ENCODE measurements at regions not wholly inside any gene's neighbourhood (a gene's known extent, or its start where the extent isn't known, plus 50 kb on each side); places are given as distances from the start of the nearest gene placed in this dataset.

- POLR2A ChIA-PET, result no interaction called here
Measured at GRCh38 chr2:208830203-208830602, 423.6 kb downstream of the PTH2R start.

GRCh38 chr2:208847651-208848050 lies 441.1 kb downstream of the PTH2R start:
- ChIA-PET POLR2A (no interaction called here), CTCF (ENCODE audit: unreplicated experiment) (no interaction called here)
- H4K20me1 ChIP-seq (ENCODE audit: insufficient read depth, low read length), result no peaks in the 10 kb centered on the region
- H3K79me2 ChIP-seq (ENCODE audit: insufficient read depth, low read depth, low read length), result no peaks in the 10 kb centered on the region
- no peaks in the 10 kb centered on the region for H3K36me3 ChIP-seq (ENCODE audit: insufficient read depth, low read length)
- no TSS peak for BruUV-seq (replicated peaks)
- no peak for DNase-seq (ENCODE audit: low spot score)
- intact Hi-C loops (cut with micrococcal nuclease; ENCODE audit: unreplicated experiment), result no loop called here
- H3K4me2 ChIP-seq (ENCODE audit: low read length), result no peak overlapping the region
- H3K9me3 ChIP-seq (ENCODE audit: low read length), result no peaks in the 10 kb centered on the region
- no peak overlapping the region for H3K27ac ChIP-seq (ENCODE audit: low read depth, low read length, poor library complexity, severe bottlenecking)
- H3K9me2 ChIP-seq (ENCODE audit: insufficient read depth, low read length), result no peaks in the 10 kb centered on the region
- no peak for TF ChIP-seq EZH2phosphoT487 (IDR thresholded peaks at IDR 0.05; ENCODE audit: borderline replicate concordance, low read depth, low read length)
- no peak for TF ChIP-seq CTCF (conservative IDR thresholded peaks at IDR 0.05; ENCODE audit: low read length)
- H3K4me1 ChIP-seq (ENCODE audit: insufficient read depth, low read length, poor library complexity, severe bottlenecking), result no peaks in the 10 kb centered on the region
- H3K4me3 ChIP-seq (ENCODE audit: low read depth, low read length, poor library complexity, severe bottlenecking), result no peak overlapping the region
- no peak overlapping the region for H2AFZ ChIP-seq (ENCODE audit: low read length)

More at GRCh38 chr2:208830203-208830602, 423.6 kb downstream of the PTH2R start:
- intact Hi-C loops (cut with micrococcal nuclease; ENCODE audit: unreplicated experiment), result no loop called here
- H2AFZ ChIP-seq (ENCODE audit: low read length), result no peak overlapping the region
- TF ChIP-seq CTCF (conservative IDR thresholded peaks at IDR 0.05; ENCODE audit: low read length) (no peak), EZH2phosphoT487 (IDR thresholded peaks at IDR 0.05; ENCODE audit: borderline replicate concordance, low read depth, low read length) (no peak)
- H3K27ac ChIP-seq (ENCODE audit: low read depth, low read length, poor library complexity, severe bottlenecking), result no peak overlapping the region
- H3K9me3 ChIP-seq (ENCODE audit: low read length), result no peaks in the 10 kb centered on the region
- CTCF ChIA-PET (ENCODE audit: unreplicated experiment), result no interaction called here
- no peaks in the 10 kb centered on the region for H3K4me1 ChIP-seq (ENCODE audit: insufficient read depth, low read length, poor library complexity, severe bottlenecking)
- H4K20me1 ChIP-seq (ENCODE audit: insufficient read depth, low read length), result no peaks in the 10 kb centered on the region
- no peaks in the 10 kb centered on the region for H3K9me2 ChIP-seq (ENCODE audit: insufficient read depth, low read length)
- BruUV-seq (replicated peaks), result no TSS peak
- H3K36me3 ChIP-seq (ENCODE audit: insufficient read depth, low read length), result no peaks in the 10 kb centered on the region
- H3K79me2 ChIP-seq (ENCODE audit: insufficient read depth, low read depth, low read length), result no peaks in the 10 kb centered on the region
- no peak for DNase-seq (ENCODE audit: low spot score)
- H3K4me2 ChIP-seq (ENCODE audit: low read length), result no peak overlapping the region
- no peak overlapping the region for H3K4me3 ChIP-seq (ENCODE audit: low read depth, low read length, poor library complexity, severe bottlenecking)

GRCh38 chr2:208854717-208855116 lies 448.1 kb downstream of the PTH2R start:
- TF ChIP-seq CTCF (conservative IDR thresholded peaks at IDR 0.05; ENCODE audit: low read length) (no peak), EZH2phosphoT487 (IDR thresholded peaks at IDR 0.05; ENCODE audit: borderline replicate concordance, low read depth, low read length) (no peak)
- Histone ChIP-seq H3K79me2 (ENCODE audit: insufficient read depth, low read depth, low read length) (no peaks in the 10 kb centered on the region), H3K4me3 (ENCODE audit: low read depth, low read length, poor library complexity, severe bottlenecking) (no peak overlapping the region), H3K4me1 (ENCODE audit: insufficient read depth, low read length, poor library complexity, severe bottlenecking) (no peaks in the 10 kb centered on the region), H2AFZ (ENCODE audit: low read length) (no peak overlapping the region), H3K27ac (ENCODE audit: low read depth, low read length, poor library complexity, severe bottlenecking) (no peak overlapping the region), H3K9me3 (ENCODE audit: low read length) (no peaks in the 10 kb centered on the region), H3K4me2 (ENCODE audit: low read length) (no peak overlapping the region), H3K36me3 (ENCODE audit: insufficient read depth, low read length) (no peaks in the 10 kb centered on the region), H4K20me1 (ENCODE audit: insufficient read depth, low read length) (no peaks in the 10 kb centered on the region), H3K9me2 (ENCODE audit: insufficient read depth, low read length) (no peaks in the 10 kb centered on the region)
- ChIA-PET CTCF (ENCODE audit: unreplicated experiment) (no interaction called here), POLR2A (no interaction called here)
- intact Hi-C loops (cut with micrococcal nuclease; ENCODE audit: unreplicated experiment), result no loop called here
- no TSS peak for BruUV-seq (replicated peaks)
- no peak for DNase-seq (ENCODE audit: low spot score)
